ENCODE measurements at regions not wholly inside any gene's neighbourhood (a gene's known extent, or its start where the extent isn't known, plus 50 kb on each side); places are given as distances from the start of the nearest gene placed in this dataset.

- no peak overlapping the region for H3K4me3 ChIP-seq (ENCODE audit: low read depth, low read length)
- Mint-ChIP-seq H3K27ac (ENCODE audit: unreplicated experiment) (no peak overlapping the region), H3K36me3 (ENCODE audit: insufficient read depth, unreplicated experiment) (no peaks in the 10 kb centered on the region), H3K27me3 (ENCODE audit: insufficient read depth, unreplicated experiment) (peaks cover 13% of the 10 kb centered on the region), H3K4me3 (ENCODE audit: unreplicated experiment) (no peak overlapping the region), H3K4me1 (ENCODE audit: low read depth, unreplicated experiment) (no peaks in the 10 kb centered on the region), H3K9me3 (ENCODE audit: unreplicated experiment) (no peaks in the 10 kb centered on the region)
- H3K27me3 ChIP-seq (replicated peaks; ENCODE audit: control insufficient read depth, insufficient read depth, low read length) = no peaks in the 10 kb centered on the region
- POLR2A ChIA-PET = no interaction called here
- intact Hi-C loops (cut with micrococcal nuclease; ENCODE audit: unreplicated experiment) = no loop called here
- H3K36me3 ChIP-seq (ENCODE audit: control insufficient read depth, insufficient read depth, low read length) = no peaks in the 10 kb centered on the region
- no TSS peak for BruUV-seq (replicated peaks)
- CTCF ChIA-PET = no interaction called here
- TF ChIP-seq, protein P1, sequence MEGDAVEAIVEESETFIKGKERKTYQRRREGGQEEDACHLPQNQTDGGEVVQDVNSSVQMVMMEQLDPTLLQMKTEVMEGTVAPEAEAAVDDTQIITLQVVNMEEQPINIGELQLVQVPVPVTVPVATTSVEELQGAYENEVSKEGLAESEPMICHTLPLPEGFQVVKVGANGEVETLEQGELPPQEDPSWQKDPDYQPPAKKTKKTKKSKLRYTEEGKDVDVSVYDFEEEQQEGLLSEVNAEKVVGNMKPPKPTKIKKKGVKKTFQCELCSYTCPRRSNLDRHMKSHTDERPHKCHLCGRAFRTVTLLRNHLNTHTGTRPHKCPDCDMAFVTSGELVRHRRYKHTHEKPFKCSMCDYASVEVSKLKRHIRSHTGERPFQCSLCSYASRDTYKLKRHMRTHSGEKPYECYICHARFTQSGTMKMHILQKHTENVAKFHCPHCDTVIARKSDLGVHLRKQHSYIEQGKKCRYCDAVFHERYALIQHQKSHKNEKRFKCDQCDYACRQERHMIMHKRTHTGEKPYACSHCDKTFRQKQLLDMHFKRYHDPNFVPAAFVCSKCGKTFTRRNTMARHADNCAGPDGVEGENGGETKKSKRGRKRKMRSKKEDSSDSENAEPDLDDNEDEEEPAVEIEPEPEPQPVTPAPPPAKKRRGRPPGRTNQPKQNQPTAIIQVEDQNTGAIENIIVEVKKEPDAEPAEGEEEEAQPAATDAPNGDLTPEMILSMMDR (IDR thresholded peaks at IDR 0.05; ENCODE audit: insufficient read depth in 1 of 2, low read depth in 1 of 2, low read length in 1 of 2, severe bottlenecking in 1 of 2, unreplicated experiment in 1 of 2) = no peak
- H3K9me3 ChIP-seq = no peaks in the 10 kb centered on the region
- no peak for DNase-seq
- H3K4me1 ChIP-seq = no peaks in the 10 kb centered on the region
These were observed 168.8 kb upstream of the TBX20 start for GRCh38 chr7:35422715-35423114.

- ChIA-PET CTCF (no interaction called here), POLR2A (no interaction called here)
- TF ChIP-seq, protein P1 (IDR thresholded peaks at IDR 0.05; ENCODE audit: insufficient read depth in 1 of 2, low read depth in 1 of 2, low read length in 1 of 2, severe bottlenecking in 1 of 2, unreplicated experiment in 1 of 2) = no peak
- no peak overlapping the region for H3K27ac Mint-ChIP-seq (ENCODE audit: unreplicated experiment)
- Histone ChIP-seq H3K4me3 (ENCODE audit: low read depth, low read length) (no peak overlapping the region), H3K9me3 (no peaks in the 10 kb centered on the region), H3K4me1 (no peaks in the 10 kb centered on the region), H3K27me3 (replicated peaks; ENCODE audit: control insufficient read depth, insufficient read depth, low read length) (no peaks in the 10 kb centered on the region), H3K36me3 (ENCODE audit: control insufficient read depth, insufficient read depth, low read length) (no peaks in the 10 kb centered on the region)
- no peak overlapping the region for H3K4me3 Mint-ChIP-seq (ENCODE audit: unreplicated experiment)
- BruUV-seq (replicated peaks) = no TSS peak
- H3K36me3 Mint-ChIP-seq (ENCODE audit: insufficient read depth, unreplicated experiment) = no peaks in the 10 kb centered on the region
- peaks cover 13% of the 10 kb centered on the region for H3K27me3 Mint-ChIP-seq (ENCODE audit: insufficient read depth, unreplicated experiment)
- no peaks in the 10 kb centered on the region for H3K4me1 Mint-ChIP-seq (ENCODE audit: low read depth, unreplicated experiment)
- no peaks in the 10 kb centered on the region for H3K9me3 Mint-ChIP-seq (ENCODE audit: unreplicated experiment)
- intact Hi-C loops (cut with micrococcal nuclease; ENCODE audit: unreplicated experiment) = no loop called here
- no peak for DNase-seq
These were observed 166.8 kb upstream of the TBX20 start for GRCh38 chr7:35420656-35421055.

DNA sequence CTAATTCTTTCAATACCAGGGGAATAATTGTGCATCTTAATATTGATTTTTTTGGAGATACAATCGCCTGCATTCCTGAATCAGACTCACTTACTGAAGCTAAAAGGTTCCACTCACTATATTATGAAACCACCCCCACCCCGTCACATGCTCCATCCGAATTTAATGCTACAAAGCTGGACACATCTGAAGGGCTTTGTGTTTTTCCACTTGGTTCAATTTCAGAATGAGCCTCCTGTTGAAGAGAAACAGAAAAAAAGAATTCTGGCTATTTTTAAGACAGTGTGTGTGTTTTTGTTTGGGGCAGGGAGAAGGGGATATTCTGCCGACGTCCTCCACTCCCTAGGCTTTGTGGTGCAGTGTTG lies 165.5 kb upstream of the TBX20 start:
- Histone ChIP-seq H3K4me1 (no peaks in the 10 kb centered on the region), H3K36me3 (ENCODE audit: control insufficient read depth, insufficient read depth, low read length) (no peaks in the 10 kb centered on the region), H3K4me3 (ENCODE audit: low read depth, low read length) (no peak overlapping the region), H3K27me3 (replicated peaks; ENCODE audit: control insufficient read depth, insufficient read depth, low read length) (no peaks in the 10 kb centered on the region), H3K9me3 (no peaks in the 10 kb centered on the region)
- ChIA-PET CTCF (no interaction called here), POLR2A (no interaction called here)
- Mint-ChIP-seq H3K4me3 (ENCODE audit: unreplicated experiment) (no peak overlapping the region), H3K4me1 (ENCODE audit: low read depth, unreplicated experiment) (no peaks in the 10 kb centered on the region), H3K9me3 (ENCODE audit: unreplicated experiment) (no peaks in the 10 kb centered on the region), H3K27me3 (ENCODE audit: insufficient read depth, unreplicated experiment) (peaks cover 16% of the 10 kb centered on the region), H3K36me3 (ENCODE audit: insufficient read depth, unreplicated experiment) (no peaks in the 10 kb centered on the region), H3K27ac (ENCODE audit: unreplicated experiment) (no peak overlapping the region)
- BruUV-seq (replicated peaks) = no TSS peak
- DNase-seq = no peak
- intact Hi-C loops (cut with micrococcal nuclease; ENCODE audit: unreplicated experiment) = no loop called here
- TF ChIP-seq, protein P1 (IDR thresholded peaks at IDR 0.05; ENCODE audit: insufficient read depth in 1 of 2, low read depth in 1 of 2, low read length in 1 of 2, severe bottlenecking in 1 of 2, unreplicated experiment in 1 of 2) = no peak
